Suprapubic skin (tissue), 4 donors: ENCODE measurements at regions not wholly inside any gene's neighbourhood (a gene's known extent, or its start where the extent isn't known, plus 50 kb on each side); places are given as distances from the start of the nearest gene placed in this dataset.

ENCODE experiments used
- DNase-seq, 2 donors: peaks; one replicate each; pipeline ENCODE4 v3.0.0-alpha.2; 2019; ENCODE audit warnings: low spot score in 2 of 2
- H3K27ac ChIP-seq: fragments of 200-600 bp; sonication (generic); one replicate; pipeline ENCODE4 v1.5.1; 2019
- H3K27me3 ChIP-seq: fragments of 200-600 bp; sonication (generic); one replicate; pipeline ENCODE4 v1.5.1; 2019
- H3K36me3 ChIP-seq: fragments of 200-600 bp; sonication (generic); one replicate; pipeline ENCODE4 v1.5.1; 2019
- H3K4me1 ChIP-seq: fragments of 200-600 bp; sonication (generic); one replicate; pipeline ENCODE4 v1.5.1; 2019
- H3K4me3 ChIP-seq: fragments of 200-600 bp; sonication (generic); one replicate; pipeline ENCODE4 v1.5.1; 2019; ENCODE audit warnings: mild to moderate bottlenecking
- H3K9me3 ChIP-seq: fragments of 200-600 bp; sonication (generic); one replicate; pipeline ENCODE4 v1.5.1; 2019
- CTCF ChIP-seq, 2 donors: fragments of 200-600 bp in 1 of 2; fragments of 450-650 bp in 1 of 2; sonication (generic) in 1 of 2; IDR thresholded peaks; one replicate each; pipeline ENCODE4 v1.5.1; 2016 to 2019; ENCODE audit warnings: antibody characterized with exemption in 2 of 2, mild to moderate bottlenecking in 1 of 2, moderate library complexity in 1 of 2
- EP300 ChIP-seq: sonication (generic); formaldehyde crosslinking; IDR thresholded peaks from one replicate; pipeline ENCODE4 v1.6.1; 2017; ENCODE audit warnings: antibody characterized with exemption
- POLR2A ChIP-seq, 2 donors: fragments of 450-650 bp; IDR thresholded peaks; one replicate each; pipeline ENCODE4 v1.6.1; 2017; ENCODE audit warnings: antibody characterized with exemption in 2 of 2, mild to moderate bottlenecking in 2 of 2, moderate library complexity in 2 of 2
- POLR2AphosphoS5 ChIP-seq, 3 donors: sonication (generic); formaldehyde crosslinking; IDR thresholded peaks; one replicate each; pipeline ENCODE4 v1.6.1; 2017; ENCODE audit warnings: antibody characterized with exemption in 3 of 3
- WGBS: methylation state at CpG from one replicate; pipeline ENCODE4 v1.1.5; 2018; 5-methylcytosine and 5-hydroxymethylcytosine counted together

- 40% methylated on average over 2 of the region's 2 CpGs for WGBS
- H3K27me3 ChIP-seq, result no peaks in the 10 kb centered on the region
- TF ChIP-seq POLR2AphosphoS5 (IDR thresholded peaks at IDR 0.05) (no peak), CTCF (IDR thresholded peaks at IDR 0.05) (no peak), EP300 (no peak), POLR2A (IDR thresholded peaks at IDR 0.05) (no peak)
- no peak overlapping the region for H3K27ac ChIP-seq
- no peaks in the 10 kb centered on the region for H3K9me3 ChIP-seq
- H3K4me3 ChIP-seq, result no peak overlapping the region
- H3K36me3 ChIP-seq, result no peaks in the 10 kb centered on the region
- DNase-seq, result no peak
- H3K4me1 ChIP-seq, result no peaks in the 10 kb centered on the region
These were observed 347.0 kb downstream of the DOK5 start for GRCh38 chr20:54822386-54822785.

- DNase-seq, result no peak
- H3K4me1 ChIP-seq, result no peaks in the 10 kb centered on the region
- H3K27ac ChIP-seq, result no peak overlapping the region
- no peaks in the 10 kb centered on the region for H3K36me3 ChIP-seq
- no peak overlapping the region for H3K4me3 ChIP-seq
- H3K27me3 ChIP-seq, result no peaks in the 10 kb centered on the region
- TF ChIP-seq CTCF (IDR thresholded peaks at IDR 0.05), result no peak
- H3K9me3 ChIP-seq, result no peaks in the 10 kb centered on the region
These were observed 345.0 kb downstream of the DOK5 start for GRCh38 chr20:54820392-54820791.

GRCh38 chr20:54806462-54806861, 331.1 kb downstream of the DOK5 start:
- no peak overlapping the region for H3K4me3 ChIP-seq
- H3K9me3 ChIP-seq, result no peaks in the 10 kb centered on the region
- WGBS, result 81% methylated on average over 5 of the region's 5 CpGs
- no peaks in the 10 kb centered on the region for H3K4me1 ChIP-seq
- no peaks in the 10 kb centered on the region for H3K27me3 ChIP-seq
- no peak for DNase-seq
- no peak overlapping the region for H3K27ac ChIP-seq
- no peaks in the 10 kb centered on the region for H3K36me3 ChIP-seq
- no peak for TF ChIP-seq POLR2AphosphoS5 (IDR thresholded peaks at IDR 0.05)
- no peak for TF ChIP-seq EP300
- no peak for TF ChIP-seq CTCF (IDR thresholded peaks at IDR 0.05)
- TF ChIP-seq POLR2A (IDR thresholded peaks at IDR 0.05), result no peak

- no peak overlapping the region for H3K27ac ChIP-seq
- TF ChIP-seq CTCF (IDR thresholded peaks at IDR 0.05) (no peak), POLR2AphosphoS5 (IDR thresholded peaks at IDR 0.05) (no peak), POLR2A (IDR thresholded peaks at IDR 0.05) (no peak), EP300 (no peak)
- WGBS, result 87% methylated on average over 7 of the region's 13 CpGs
- H3K27me3 ChIP-seq, result no peaks in the 10 kb centered on the region
- DNase-seq, result no peak
- H3K9me3 ChIP-seq, result no peaks in the 10 kb centered on the region
- H3K36me3 ChIP-seq, result no peaks in the 10 kb centered on the region
- no peak overlapping the region for H3K4me3 ChIP-seq
- no peaks in the 10 kb centered on the region for H3K4me1 ChIP-seq
These were observed 319.5 kb downstream of the DOK5 start for GRCh38 chr20:54794874-54795273.

GRCh38 chr20:54794110-54794509, 318.7 kb downstream of the DOK5 start:
- TF ChIP-seq POLR2A (IDR thresholded peaks at IDR 0.05), result no peak
- no peak for TF ChIP-seq POLR2AphosphoS5 (IDR thresholded peaks at IDR 0.05)
- TF ChIP-seq EP300, result no peak
- no peak for TF ChIP-seq CTCF (IDR thresholded peaks at IDR 0.05)
- H3K36me3 ChIP-seq, result no peaks in the 10 kb centered on the region
- DNase-seq, result no peak
- H3K9me3 ChIP-seq, result no peaks in the 10 kb centered on the region
- H3K4me1 ChIP-seq, result no peaks in the 10 kb centered on the region
- H3K27me3 ChIP-seq, result no peaks in the 10 kb centered on the region
- WGBS, result no CpG with 5 or more reads among the region's 6 CpGs
- H3K27ac ChIP-seq, result no peak overlapping the region
- no peak overlapping the region for H3K4me3 ChIP-seq
